ENCODE measurements at regions not wholly inside any gene's neighbourhood (a gene's known extent, or its start where the extent isn't known, plus 50 kb on each side); places are given as distances from the start of the nearest gene placed in this dataset.
"Not testable (repeated sequence)": the region's sequence is repeated elsewhere in the genome, so short reads cannot be mapped to it uniquely, and the experiment has no call there.

GRCh38 chr16:16763449-16763848 lies 384.5 kb downstream of the NPIPA7 start:
- Histone ChIP-seq H3K27me3 (replicated peaks; ENCODE audit: control insufficient read depth, insufficient read depth, low read length) (no peaks in the 10 kb centered on the region), H3K36me3 (ENCODE audit: control insufficient read depth, insufficient read depth, low read length) (no peaks in the 10 kb centered on the region), H3K9me3 (no peaks in the 10 kb centered on the region), H3K4me3 (ENCODE audit: low read depth, low read length) (no peak overlapping the region), H3K4me1 (no peaks in the 10 kb centered on the region)
- intact Hi-C loops (cut with micrococcal nuclease; ENCODE audit: unreplicated experiment) = no loop called here
- TF ChIP-seq, protein P1, sequence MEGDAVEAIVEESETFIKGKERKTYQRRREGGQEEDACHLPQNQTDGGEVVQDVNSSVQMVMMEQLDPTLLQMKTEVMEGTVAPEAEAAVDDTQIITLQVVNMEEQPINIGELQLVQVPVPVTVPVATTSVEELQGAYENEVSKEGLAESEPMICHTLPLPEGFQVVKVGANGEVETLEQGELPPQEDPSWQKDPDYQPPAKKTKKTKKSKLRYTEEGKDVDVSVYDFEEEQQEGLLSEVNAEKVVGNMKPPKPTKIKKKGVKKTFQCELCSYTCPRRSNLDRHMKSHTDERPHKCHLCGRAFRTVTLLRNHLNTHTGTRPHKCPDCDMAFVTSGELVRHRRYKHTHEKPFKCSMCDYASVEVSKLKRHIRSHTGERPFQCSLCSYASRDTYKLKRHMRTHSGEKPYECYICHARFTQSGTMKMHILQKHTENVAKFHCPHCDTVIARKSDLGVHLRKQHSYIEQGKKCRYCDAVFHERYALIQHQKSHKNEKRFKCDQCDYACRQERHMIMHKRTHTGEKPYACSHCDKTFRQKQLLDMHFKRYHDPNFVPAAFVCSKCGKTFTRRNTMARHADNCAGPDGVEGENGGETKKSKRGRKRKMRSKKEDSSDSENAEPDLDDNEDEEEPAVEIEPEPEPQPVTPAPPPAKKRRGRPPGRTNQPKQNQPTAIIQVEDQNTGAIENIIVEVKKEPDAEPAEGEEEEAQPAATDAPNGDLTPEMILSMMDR (IDR thresholded peaks at IDR 0.05; ENCODE audit: insufficient read depth in 1 of 2, low read depth in 1 of 2, low read length in 1 of 2, severe bottlenecking in 1 of 2, unreplicated experiment in 1 of 2) = no peak
- Mint-ChIP-seq H3K4me1 (ENCODE audit: low read depth, unreplicated experiment) (no peaks in the 10 kb centered on the region), H3K27ac (ENCODE audit: unreplicated experiment) (no peak overlapping the region), H3K36me3 (ENCODE audit: insufficient read depth, unreplicated experiment) (no peaks in the 10 kb centered on the region), H3K9me3 (ENCODE audit: unreplicated experiment) (no peaks in the 10 kb centered on the region), H3K27me3 (ENCODE audit: insufficient read depth, unreplicated experiment) (peaks cover 5% of the 10 kb centered on the region), H3K4me3 (ENCODE audit: unreplicated experiment) (no peak overlapping the region)
- no peak for DNase-seq
- POLR2A ChIA-PET = no interaction called here
- BruUV-seq (replicated peaks) = no TSS peak
- CTCF ChIA-PET = no interaction called here

GRCh38 chr16:16770717-16771116 lies 391.8 kb downstream of the NPIPA7 start:
- H3K4me3 Mint-ChIP-seq (ENCODE audit: unreplicated experiment); H3K36me3 Mint-ChIP-seq (ENCODE audit: insufficient read depth, unreplicated experiment); CTCF ChIA-PET; intact Hi-C loops (cut with micrococcal nuclease; ENCODE audit: unreplicated experiment); H3K9me3 Mint-ChIP-seq (ENCODE audit: unreplicated experiment); H3K4me3 ChIP-seq (ENCODE audit: low read depth, low read length); H3K4me1 ChIP-seq; BruUV-seq (replicated peaks); H3K9me3 ChIP-seq; H3K4me1 Mint-ChIP-seq (ENCODE audit: low read depth, unreplicated experiment); H3K27ac Mint-ChIP-seq (ENCODE audit: unreplicated experiment); H3K36me3 ChIP-seq (ENCODE audit: control insufficient read depth, insufficient read depth, low read length); H3K27me3 ChIP-seq (replicated peaks; ENCODE audit: control insufficient read depth, insufficient read depth, low read length); DNase-seq; POLR2A ChIA-PET: not testable (repeated sequence)
- peaks cover 13% of the 10 kb centered on the region for H3K27me3 Mint-ChIP-seq (ENCODE audit: insufficient read depth, unreplicated experiment)

GRCh38 chr16:16774389-16774788 lies 395.4 kb downstream of the NPIPA7 start:
- Mint-ChIP-seq H3K27ac (ENCODE audit: unreplicated experiment) (no peak overlapping the region), H3K4me3 (ENCODE audit: unreplicated experiment) (no peak overlapping the region), H3K4me1 (ENCODE audit: low read depth, unreplicated experiment) (no peaks in the 10 kb centered on the region), H3K27me3 (ENCODE audit: insufficient read depth, unreplicated experiment) (peaks cover 10% of the 10 kb centered on the region), H3K36me3 (ENCODE audit: insufficient read depth, unreplicated experiment) (no peaks in the 10 kb centered on the region), H3K9me3 (ENCODE audit: unreplicated experiment) (no peaks in the 10 kb centered on the region)
- Histone ChIP-seq H3K4me3 (ENCODE audit: low read depth, low read length) (no peak overlapping the region), H3K4me1 (no peaks in the 10 kb centered on the region), H3K9me3 (no peaks in the 10 kb centered on the region), H3K27me3 (replicated peaks; ENCODE audit: control insufficient read depth, insufficient read depth, low read length) (no peaks in the 10 kb centered on the region), H3K36me3 (ENCODE audit: control insufficient read depth, insufficient read depth, low read length) (no peaks in the 10 kb centered on the region)
- intact Hi-C loops (cut with micrococcal nuclease; ENCODE audit: unreplicated experiment) = no loop called here
- TF ChIP-seq, protein P1 (IDR thresholded peaks at IDR 0.05; ENCODE audit: insufficient read depth in 1 of 2, low read depth in 1 of 2, low read length in 1 of 2, severe bottlenecking in 1 of 2, unreplicated experiment in 1 of 2) = no peak
- ChIA-PET CTCF (no interaction called here), POLR2A (no interaction called here)
- no peak for DNase-seq
- no TSS peak for BruUV-seq (replicated peaks)

- Mint-ChIP-seq H3K27ac (ENCODE audit: unreplicated experiment) (no peak overlapping the region), H3K9me3 (ENCODE audit: unreplicated experiment) (no peaks in the 10 kb centered on the region), H3K36me3 (ENCODE audit: insufficient read depth, unreplicated experiment) (no peaks in the 10 kb centered on the region), H3K4me1 (ENCODE audit: low read depth, unreplicated experiment) (no peaks in the 10 kb centered on the region), H3K27me3 (ENCODE audit: insufficient read depth, unreplicated experiment) (peaks cover 3% of the 10 kb centered on the region), H3K4me3 (ENCODE audit: unreplicated experiment) (no peak overlapping the region)
- DNase-seq = no peak
- no TSS peak for BruUV-seq (replicated peaks)
- intact Hi-C loops (cut with micrococcal nuclease; ENCODE audit: unreplicated experiment) = no loop called here
- no peaks in the 10 kb centered on the region for H3K4me1 ChIP-seq
- H3K36me3 ChIP-seq (ENCODE audit: control insufficient read depth, insufficient read depth, low read length) = no peaks in the 10 kb centered on the region
- TF ChIP-seq, protein P1 (IDR thresholded peaks at IDR 0.05; ENCODE audit: insufficient read depth in 1 of 2, low read depth in 1 of 2, low read length in 1 of 2, severe bottlenecking in 1 of 2, unreplicated experiment in 1 of 2) = no peak
- H3K4me3 ChIP-seq (ENCODE audit: low read depth, low read length) = no peak overlapping the region
- ChIA-PET POLR2A (no interaction called here), CTCF (no interaction called here)
- no peaks in the 10 kb centered on the region for H3K9me3 ChIP-seq
- H3K27me3 ChIP-seq (replicated peaks; ENCODE audit: control insufficient read depth, insufficient read depth, low read length) = no peaks in the 10 kb centered on the region
Observed at GRCh38 chr16:16778332-16778731, 399.4 kb downstream of the NPIPA7 start.
